NCI-H1092 treated with DMSO at 0.1 percent for 48 hours (cell line): ENCODE measurements at regions not wholly inside any gene's neighbourhood (a gene's known extent, or its start where the extent isn't known, plus 50 kb on each side); places are given as distances from the start of the nearest gene placed in this dataset.
A peak's percentile ranks its signal among the peaks of the same experiment; 100 is the strongest.
"Not testable (repeated sequence)": the region's sequence is repeated elsewhere in the genome, so short reads cannot be mapped to it uniquely, and the experiment has no call there.

ENCODE experiments used
- DNase-seq: peaks from one replicate; lab custom pipeline; 2025; lab: John Stamatoyannopoulos, UW

GRCh38 chr11:106152013-106152412, 74.6 kb downstream of the AASDHPPT start:
- DNase-seq: no peak

- no peak for DNase-seq
These were observed 75.4 kb downstream of the AASDHPPT start for GRCh38 chr11:106152824-106153223.

DNA sequence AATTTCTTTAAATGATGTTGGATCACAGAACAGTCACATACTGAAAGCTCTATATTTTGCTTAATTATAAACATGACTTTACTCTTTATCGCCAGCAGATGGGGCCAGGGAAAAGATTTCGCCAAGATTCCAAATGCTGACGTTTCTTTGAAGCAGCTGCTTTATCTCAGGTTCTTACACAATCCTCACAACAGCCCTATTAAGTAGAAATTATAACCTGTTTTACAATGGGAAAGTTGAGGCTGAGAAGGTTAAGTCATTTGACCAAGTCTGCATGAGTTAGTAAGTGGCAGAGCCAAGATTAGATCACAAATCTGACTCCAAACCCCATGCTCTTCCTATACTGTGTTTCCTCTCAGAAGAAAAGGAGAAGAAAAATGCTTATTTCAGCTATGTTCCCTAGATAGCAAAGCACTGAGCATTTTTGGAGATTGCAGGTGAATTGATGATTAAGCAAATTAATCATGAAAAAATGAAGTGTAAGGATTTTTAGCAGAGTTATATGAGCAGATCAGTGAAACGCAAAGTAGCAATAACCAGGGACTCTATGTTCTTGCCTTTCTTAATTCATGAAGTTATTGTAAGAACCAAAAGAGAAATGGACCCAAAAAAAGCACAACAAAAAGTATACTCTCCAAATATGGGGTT, 79.0 kb downstream of the AASDHPPT start:
- peak; percentile 22 for DNase-seq

DNA sequence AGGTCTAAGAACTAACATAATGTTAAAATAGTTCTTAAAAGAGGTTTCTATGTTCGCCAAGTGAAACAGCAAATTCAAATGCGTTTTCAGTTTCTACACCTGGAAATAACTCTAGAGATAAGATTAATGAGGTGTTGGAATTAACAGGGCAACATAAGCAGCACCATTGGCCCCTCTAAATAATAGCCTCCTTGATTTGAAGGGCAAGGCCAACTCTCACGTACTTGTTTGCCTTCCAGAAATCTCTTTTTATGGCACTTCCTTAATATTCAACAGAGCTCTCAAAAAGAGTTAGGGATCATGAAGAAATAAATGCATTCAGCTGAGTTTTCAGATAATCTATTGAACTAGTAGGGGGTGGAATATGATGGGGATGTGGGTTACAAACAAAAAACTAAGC, 80.9 kb downstream of the AASDHPPT start:
- DNase-seq: no peak

DNA sequence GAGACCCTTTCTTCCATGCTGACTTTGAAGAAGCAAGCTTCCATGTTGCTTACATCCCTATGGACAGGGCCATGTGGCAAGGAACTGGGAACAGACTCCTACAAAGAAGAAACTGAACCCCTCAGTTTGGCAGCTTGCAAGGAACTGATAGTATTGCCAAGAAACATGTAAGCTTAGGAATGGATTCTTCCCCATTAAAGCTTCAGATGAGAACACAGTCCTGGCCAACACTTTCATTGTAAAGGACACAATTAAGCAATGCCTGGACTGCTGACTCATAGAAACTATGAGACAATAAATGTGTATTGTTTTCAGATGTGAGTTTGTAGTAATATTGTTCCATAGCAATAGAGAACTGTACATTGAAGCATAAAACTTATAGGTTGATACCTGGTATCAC, 82.4 kb downstream of the AASDHPPT start:
- DNase-seq: no peak

DNA sequence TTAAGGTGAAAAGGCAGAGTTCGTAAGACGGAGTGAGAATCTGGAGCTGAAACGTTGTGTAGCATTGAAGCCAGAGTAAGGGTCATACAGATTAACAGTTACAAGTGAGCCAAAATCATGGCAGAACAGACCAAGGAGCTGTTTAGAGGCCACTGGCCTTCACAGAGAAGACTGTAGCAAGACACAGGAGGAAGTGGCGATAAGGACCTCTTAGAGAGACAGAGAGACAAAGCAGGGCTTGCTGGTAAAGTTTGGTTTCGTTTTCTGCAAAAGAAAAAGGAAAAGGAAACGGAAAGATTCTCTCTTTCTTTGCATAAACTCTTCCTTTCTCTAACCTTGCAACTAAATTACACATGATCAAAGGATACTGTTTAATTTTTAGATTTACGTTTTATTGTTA, 83.0 kb downstream of the AASDHPPT start:
- DNase-seq: no peak

DNA sequence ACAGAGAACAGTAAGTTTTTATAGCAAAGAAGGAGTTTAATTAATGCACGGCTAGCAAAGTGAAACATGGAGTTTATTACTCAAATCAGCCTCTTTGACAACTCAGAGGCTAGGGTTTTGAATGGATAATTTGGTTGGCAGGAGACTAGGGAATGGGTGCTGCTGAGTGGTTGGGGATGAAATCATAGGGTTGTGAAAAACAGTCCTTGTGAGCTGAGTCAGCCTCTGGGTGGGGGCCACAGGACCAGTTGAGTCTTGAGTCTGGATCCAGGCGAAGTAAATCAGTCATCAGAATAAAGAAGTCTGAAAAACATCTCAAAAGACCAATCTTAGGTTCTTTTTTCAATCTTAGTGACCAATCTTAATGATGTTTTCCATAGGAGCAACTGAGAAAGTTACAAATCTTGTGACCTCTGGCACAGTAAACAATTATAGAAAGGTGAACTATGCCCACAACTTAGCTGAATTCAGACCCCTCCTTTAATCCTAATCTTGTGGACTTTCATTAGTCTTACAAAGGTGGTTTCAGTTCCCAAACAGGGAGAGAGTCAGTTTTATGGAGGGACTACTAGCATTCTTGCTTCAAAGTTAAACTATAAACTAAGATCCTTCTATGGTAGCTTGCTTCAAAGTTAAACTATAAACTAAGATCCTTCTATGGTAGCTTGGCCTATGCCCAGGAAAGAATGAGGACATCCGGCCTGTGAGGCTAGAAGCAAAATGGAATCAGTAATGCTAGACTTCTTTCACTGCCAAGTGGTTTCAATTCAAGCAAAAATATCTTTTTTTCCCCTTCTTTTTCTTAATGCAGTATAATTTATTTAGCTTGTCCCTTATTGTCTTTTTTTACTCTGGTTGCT, 84.5 kb downstream of the AASDHPPT start:
- DNase-seq: no peak

DNA sequence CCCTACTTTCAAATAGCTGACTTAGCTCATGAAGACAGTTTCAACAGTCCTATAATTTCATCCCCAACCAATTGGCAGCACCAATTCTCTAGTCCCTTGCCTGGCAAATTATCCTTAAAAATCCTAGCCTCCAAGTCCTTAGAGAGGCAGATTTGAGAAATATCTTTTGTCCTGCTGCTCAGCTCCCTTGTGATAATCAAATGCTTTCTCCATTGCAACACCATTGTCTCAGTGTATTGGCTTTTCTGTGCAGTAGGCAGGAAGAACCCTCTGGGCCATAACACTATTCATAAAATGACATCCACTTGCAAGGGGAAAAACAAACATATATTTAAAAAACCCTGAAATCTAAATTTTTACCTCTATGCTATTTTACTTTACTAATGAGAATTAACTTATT, 89.6 kb downstream of the AASDHPPT start:
- DNase-seq: no peak

DNA sequence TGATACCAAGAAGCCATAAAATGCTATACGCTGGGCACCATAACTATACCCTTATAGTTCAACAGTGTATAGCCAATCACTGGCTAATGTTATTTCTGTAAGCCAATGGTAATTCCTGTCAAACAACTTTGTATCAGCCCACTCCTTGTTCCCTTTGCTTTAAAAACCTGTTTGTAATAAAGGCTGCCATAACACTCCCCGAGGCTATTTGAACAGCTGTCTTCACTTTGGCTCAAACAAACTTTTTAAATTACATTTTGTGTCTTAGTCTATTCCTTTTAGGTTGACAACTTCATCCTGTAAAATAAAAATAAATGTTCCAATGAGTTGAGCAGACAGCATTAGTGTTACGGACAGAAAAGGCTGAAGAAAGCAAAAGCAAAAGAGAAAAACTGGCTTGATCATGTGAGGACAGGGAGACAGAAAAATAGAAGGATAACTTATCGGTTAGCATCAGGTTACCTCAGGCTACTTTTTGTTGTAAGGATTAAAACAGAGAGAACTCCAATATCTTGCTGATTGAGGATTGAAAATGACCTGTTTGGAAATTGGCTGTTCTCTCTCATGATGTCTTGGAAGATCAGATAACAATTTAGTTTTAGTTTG, 95.0 kb downstream of the AASDHPPT start:
- no peak for DNase-seq

GRCh38 chr11:106173291-106173690, 95.8 kb downstream of the AASDHPPT start:
- no peak for DNase-seq

- not testable (repeated sequence) for DNase-seq
These were observed 96.5 kb downstream of the AASDHPPT start for GRCh38 chr11:106174003-106174402.

GRCh38 chr11:106176817-106177216, 99.4 kb downstream of the AASDHPPT start:
- DNase-seq: no peak

DNA sequence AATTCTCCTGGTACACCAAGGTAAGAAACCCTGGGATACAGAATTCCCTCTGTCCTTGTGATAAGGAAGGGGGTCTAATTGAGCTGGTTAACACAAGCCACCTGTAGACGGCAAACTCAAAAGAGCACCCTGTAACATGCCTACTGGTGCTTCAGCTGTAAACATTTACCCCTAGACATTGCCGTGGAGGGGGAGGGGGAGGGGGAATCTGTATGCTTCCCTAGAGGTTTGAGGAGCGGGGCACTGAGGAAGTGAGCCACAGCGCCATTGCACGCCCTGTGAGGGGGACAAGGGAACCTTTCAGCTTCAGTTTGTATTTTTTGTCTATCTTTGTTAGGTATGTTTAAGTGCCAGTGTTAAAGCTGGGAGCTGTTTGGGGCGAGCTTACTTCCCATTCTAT, 99.8 kb downstream of the AASDHPPT start:
- DNase-seq: no peak

GRCh38 chr11:106178361-106178760, 100.9 kb downstream of the AASDHPPT start:
- no peak for DNase-seq

DNA sequence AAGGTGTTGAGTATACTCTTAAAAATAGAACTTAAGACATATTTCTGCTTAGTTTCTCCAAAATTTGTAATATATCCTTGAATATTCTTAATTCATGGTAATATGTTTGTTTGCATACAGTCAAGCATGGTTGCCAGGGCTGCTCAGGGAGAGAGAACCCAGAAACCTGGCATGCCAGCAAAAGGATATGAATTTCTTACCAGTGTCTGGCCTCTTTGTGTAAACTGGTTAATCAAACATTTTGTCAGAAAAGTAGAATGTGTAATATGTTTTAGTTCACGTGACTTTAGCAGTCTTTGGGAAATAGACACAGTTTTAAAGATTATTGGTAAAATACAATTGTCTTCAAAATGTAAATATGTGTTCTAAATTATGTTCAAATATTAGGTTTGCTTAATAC, 101.6 kb downstream of the AASDHPPT start:
- DNase-seq: no peak

DNA sequence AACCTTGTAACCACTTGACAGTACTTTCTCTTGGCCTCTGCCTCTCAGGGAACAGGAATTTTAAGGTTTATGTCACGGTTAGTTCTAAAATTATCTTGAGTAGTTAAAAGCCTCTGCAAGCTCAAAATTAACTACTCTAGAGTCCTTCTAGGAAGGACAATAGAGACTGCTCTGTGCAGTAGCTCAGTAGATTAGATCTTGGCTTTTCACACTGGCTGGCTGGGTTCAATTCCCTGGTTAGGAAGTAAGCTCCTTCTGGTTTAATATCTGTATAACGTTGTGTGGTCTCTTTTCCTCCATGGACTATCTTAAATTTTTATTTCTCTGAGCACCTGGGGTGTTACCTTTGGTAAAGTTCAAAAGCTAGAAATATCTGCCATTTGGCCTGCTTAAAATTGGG, 109.2 kb downstream of the AASDHPPT start:
- DNase-seq: no peak

DNA sequence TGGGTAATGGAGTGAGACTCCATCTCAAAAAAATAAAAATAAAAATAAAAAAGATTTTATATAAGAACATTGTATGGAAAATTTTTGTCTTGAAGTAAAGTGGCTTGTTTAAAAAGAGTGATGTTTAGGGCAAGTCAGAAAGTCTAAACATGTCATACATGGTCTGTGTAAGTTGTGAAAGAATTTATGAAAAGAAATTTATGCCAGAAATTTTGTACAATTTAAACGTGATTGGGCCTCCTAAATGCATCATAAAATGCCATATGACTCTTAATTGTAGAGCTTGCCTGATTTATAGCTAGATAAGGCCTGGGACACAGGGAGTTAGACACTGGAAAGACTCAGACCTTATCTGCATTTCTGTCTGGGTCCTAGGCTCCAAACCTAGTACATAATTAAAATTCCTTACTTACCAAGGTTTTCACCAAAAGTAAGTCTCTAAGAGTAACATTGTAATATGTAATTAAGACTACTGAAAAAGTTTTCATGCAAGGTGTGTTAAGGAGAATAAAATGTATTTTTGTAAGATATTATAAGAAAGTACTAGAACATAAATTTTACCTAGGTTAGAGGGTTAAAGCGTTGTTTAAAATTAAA, 110.5 kb downstream of the AASDHPPT start:
- DNase-seq: no peak

- DNase-seq: no peak
These were observed 116.5 kb downstream of the AASDHPPT start for GRCh38 chr11:106193956-106194355.

DNA sequence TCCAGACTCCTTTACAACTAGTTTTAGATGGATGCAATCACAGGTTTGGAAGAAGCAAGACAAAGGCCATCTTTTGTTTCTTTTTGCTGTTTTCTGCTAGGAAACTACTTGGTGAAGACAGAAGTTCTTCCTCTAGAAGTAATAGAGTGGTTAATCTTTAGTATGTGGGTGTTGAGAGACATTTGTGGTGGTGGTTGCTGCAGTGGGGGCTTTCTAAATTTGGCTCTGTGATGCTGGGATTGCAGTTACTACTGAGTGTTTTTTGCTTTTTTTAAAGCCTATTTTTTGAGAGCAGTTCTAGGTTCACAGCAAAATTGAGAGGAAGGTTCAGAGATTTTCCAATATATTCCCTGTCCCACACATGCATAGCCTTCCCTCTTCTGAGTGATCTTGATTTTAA, 120.0 kb downstream of the AASDHPPT start:
- no peak for DNase-seq

- DNase-seq: no peak
These were observed 125.6 kb downstream of the AASDHPPT start for GRCh38 chr11:106202935-106203620.

DNA sequence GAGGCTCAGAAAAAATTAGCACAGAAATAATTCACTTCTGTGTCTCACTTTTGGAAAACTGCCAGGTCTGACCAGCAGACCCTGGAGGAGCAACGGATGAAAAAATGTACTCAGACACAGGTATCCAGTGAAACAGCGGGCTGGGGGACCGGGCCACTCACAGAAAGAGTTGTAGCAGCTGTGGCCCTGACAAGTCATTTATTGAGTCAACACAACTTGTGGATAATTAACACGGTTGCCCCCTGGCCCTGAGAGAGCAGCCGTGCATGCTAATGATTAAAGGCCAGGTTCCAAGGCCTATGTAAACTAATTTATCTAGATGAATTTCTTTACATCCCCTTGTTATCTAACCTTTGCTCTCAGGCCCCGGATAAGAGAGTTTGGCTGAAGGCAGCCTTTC, 131.3 kb downstream of the AASDHPPT start:
- DNase-seq: no peak

DNA sequence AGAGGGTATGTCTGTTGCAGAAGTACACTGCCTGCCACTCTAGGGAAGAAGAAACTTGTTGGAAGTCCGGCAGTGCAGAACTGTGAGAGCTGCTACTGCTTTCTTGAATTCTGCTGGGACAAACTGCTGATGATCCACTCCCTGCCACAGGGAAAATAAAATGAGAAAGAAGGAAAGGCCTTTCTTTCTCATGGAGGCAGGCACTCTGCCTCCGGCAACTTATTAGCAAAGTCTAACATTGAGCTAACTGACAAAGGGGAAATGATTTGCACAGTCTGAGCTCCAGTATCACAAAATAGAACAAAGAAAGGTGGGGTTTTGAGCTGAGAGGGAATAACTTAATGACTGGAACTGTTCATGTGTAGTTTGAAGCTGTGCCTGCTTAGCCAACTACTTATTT, 134.6 kb downstream of the AASDHPPT start:
- DNase-seq: no peak
